ENCODE measurements at regions not wholly inside any gene's neighbourhood (a gene's known extent, or its start where the extent isn't known, plus 50 kb on each side); places are given as distances from the start of the nearest gene placed in this dataset.
"Not testable (repeated sequence)": the region's sequence is repeated elsewhere in the genome, so short reads cannot be mapped to it uniquely, and the experiment has no call there.

DNA sequence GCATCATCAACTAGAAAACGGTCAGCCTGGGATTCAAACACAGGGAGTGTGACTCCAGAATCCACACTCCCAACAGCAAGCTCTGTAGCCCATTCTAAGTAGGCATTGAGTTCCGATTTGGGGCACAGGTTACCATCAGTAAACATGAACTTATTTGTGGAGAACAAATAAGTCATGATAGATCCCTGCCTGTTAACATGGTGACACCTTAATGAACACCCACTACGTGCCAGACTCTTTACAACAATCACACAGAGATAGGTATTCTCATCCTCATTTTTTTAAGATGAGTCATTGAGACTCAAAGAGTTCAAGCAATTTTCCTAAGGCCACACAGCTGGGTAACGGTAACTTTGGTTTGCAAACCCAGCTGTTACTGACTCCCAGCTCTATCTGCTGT lies 91.5 kb downstream of the LYZL2 start:
- H3K4me1 ChIP-seq (ENCODE audit: control insufficient read depth, insufficient read depth, low read length, poor library complexity, severe bottlenecking), result no peaks in the 10 kb centered on the region
- peaks cover 0 to 8% (median 3%) of the 10 kb centered on the region in 4 donors for H3K4me1 Mint-ChIP-seq

DNA sequence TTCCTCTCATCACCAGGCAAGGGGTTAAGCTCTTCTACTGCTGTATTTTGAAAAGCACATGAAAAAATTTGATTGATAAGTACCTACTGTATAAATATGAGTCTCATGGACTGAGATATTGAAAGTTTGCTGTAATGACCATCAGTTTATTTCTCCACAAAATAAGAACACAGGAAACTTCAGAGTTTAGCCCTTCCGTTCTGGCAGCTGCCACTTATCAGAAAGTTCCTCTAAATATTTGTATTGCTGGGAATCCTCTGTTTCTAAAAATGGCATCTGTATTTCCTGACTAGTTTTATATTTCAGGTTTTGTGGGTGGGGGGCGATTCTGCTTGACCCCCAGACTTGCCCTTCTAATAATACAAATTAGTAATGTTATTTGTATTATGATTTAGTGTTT lies 92.0 kb downstream of the LYZL2 start:
- no peaks in the 10 kb centered on the region for H3K4me1 ChIP-seq (ENCODE audit: control insufficient read depth, insufficient read depth, low read length, poor library complexity, severe bottlenecking)
- no peak for DNase-seq

More for the DNA sequence above, 91.5 kb downstream of the LYZL2 start:
- H3K4me3 ChIP-seq (ENCODE audit: low read depth, low read length), result no peak overlapping the region
- H3K36me3 ChIP-seq (ENCODE audit: control insufficient read depth, insufficient read depth, low read length), result no peaks in the 10 kb centered on the region
- ATAC-seq (ENCODE audit: low read depth in 2 of 2), result no peak
- Mint-ChIP-seq H3K36me3 (no peaks in the 10 kb centered on the region), H3K27ac (no peak overlapping the region), H3K4me3 (no peak overlapping the region), H3K9me3 (no peaks in the 10 kb centered on the region), H3K27me3 (peaks cover 13% of the 10 kb centered on the region)
- H3K27me3 ChIP-seq (ENCODE audit: control insufficient read depth, insufficient read depth, low read length), result no peaks in the 10 kb centered on the region
- H3K27ac ChIP-seq (ENCODE audit: insufficient read depth, low read length, poor library complexity, severe bottlenecking), result no peak overlapping the region
- DNase-seq, result no peak
- no peaks in the 10 kb centered on the region for H3K9me3 ChIP-seq (ENCODE audit: control insufficient read depth in 2 of 2, low read length in 2 of 2)

DNA sequence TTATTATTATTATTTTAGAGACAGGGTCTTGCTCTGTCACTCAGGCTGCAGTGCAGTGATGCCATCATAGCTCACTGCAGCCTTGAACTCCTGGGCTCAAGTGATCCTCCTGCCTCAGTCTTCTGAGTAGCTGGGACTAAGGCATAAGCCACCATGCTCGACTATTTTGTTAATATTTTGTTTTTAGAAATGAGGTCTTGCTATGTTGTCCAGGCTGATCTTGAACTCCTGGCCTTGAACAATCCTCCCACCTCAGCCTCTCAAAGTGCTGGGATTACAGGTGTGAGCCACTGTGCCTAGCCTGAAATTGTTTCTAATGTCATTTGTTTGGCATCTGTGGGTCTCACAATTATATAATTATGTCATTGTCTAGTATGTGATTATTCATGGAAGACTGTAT lies 92.4 kb downstream of the LYZL2 start:
- not testable (repeated sequence) for H3K36me3 Mint-ChIP-seq; H3K9me3 ChIP-seq (ENCODE audit: control insufficient read depth in 2 of 2, low read length in 2 of 2); DNase-seq

More for the DNA sequence above, 92.0 kb downstream of the LYZL2 start:
- no peaks in the 10 kb centered on the region for H3K27me3 ChIP-seq (ENCODE audit: control insufficient read depth, insufficient read depth, low read length)
- no peak for ATAC-seq (ENCODE audit: low read depth in 2 of 2)
- no peaks in the 10 kb centered on the region for H3K36me3 ChIP-seq (ENCODE audit: control insufficient read depth, insufficient read depth, low read length)
- H3K27ac Mint-ChIP-seq, result no peak overlapping the region
- H3K36me3 Mint-ChIP-seq, result no peaks in the 10 kb centered on the region
- peaks cover 13% of the 10 kb centered on the region for H3K27me3 Mint-ChIP-seq
- H3K4me3 ChIP-seq (ENCODE audit: low read depth, low read length), result no peak overlapping the region
- H3K4me1 Mint-ChIP-seq, result peaks cover 0 to 9% (median 3%) of the 10 kb centered on the region in 4 donors
- no peak overlapping the region for H3K27ac ChIP-seq (ENCODE audit: insufficient read depth, low read length, poor library complexity, severe bottlenecking)
- no peak overlapping the region for H3K4me3 Mint-ChIP-seq
- no peaks in the 10 kb centered on the region for H3K9me3 ChIP-seq (ENCODE audit: control insufficient read depth in 2 of 2, low read length in 2 of 2)
- no peaks in the 10 kb centered on the region for H3K9me3 Mint-ChIP-seq

DNA sequence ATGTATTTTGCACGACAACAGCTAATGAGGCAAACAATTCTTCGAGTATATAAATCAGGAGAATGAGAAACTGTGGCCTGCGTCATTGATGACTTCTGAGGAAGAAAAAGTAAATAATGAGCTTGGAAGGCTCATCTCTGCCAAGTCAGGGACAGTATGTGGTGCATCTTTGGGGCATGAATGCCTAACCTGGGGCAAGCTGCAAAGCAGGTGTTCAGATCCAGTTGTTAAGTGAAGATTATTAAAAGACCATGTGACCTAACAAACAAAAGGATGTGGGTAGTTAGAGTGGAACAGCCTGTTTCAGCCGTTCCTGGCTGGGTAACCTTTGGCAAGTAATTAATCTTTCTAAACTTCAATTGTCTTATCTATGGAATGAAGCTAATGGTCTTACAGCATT lies 93.0 kb downstream of the LYZL2 start:
- Mint-ChIP-seq H3K27me3 (peaks cover 13% of the 10 kb centered on the region), H3K4me1 (peaks cover 0 to 19% (median 4%) of the 10 kb centered on the region in 4 donors), H3K4me3 (no peak overlapping the region), H3K36me3 (no peaks in the 10 kb centered on the region), H3K9me3 (no peaks in the 10 kb centered on the region), H3K27ac (no peak overlapping the region)
- DNase-seq (no peak), ATAC-seq (ENCODE audit: low read depth in 2 of 2) (no peak)
- H3K4me1 ChIP-seq (ENCODE audit: control insufficient read depth, insufficient read depth, low read length, poor library complexity, severe bottlenecking), result no peaks in the 10 kb centered on the region
- H3K36me3 ChIP-seq (ENCODE audit: control insufficient read depth, insufficient read depth, low read length), result no peaks in the 10 kb centered on the region
- H3K4me3 ChIP-seq (ENCODE audit: low read depth, low read length), result no peak overlapping the region
- H3K27ac ChIP-seq (ENCODE audit: insufficient read depth, low read length, poor library complexity, severe bottlenecking), result no peak overlapping the region
- H3K9me3 ChIP-seq (ENCODE audit: control insufficient read depth in 2 of 2, low read length in 2 of 2), result no peaks in the 10 kb centered on the region
- H3K27me3 ChIP-seq (ENCODE audit: control insufficient read depth, insufficient read depth, low read length), result no peaks in the 10 kb centered on the region

More for the DNA sequence above, 92.4 kb downstream of the LYZL2 start:
- not testable (repeated sequence) for H3K36me3 ChIP-seq (ENCODE audit: control insufficient read depth, insufficient read depth, low read length); H3K4me3 ChIP-seq (ENCODE audit: low read depth, low read length); H3K27me3 ChIP-seq (ENCODE audit: control insufficient read depth, insufficient read depth, low read length); H3K4me3 Mint-ChIP-seq; H3K4me1 ChIP-seq (ENCODE audit: control insufficient read depth, insufficient read depth, low read length, poor library complexity, severe bottlenecking); H3K27ac Mint-ChIP-seq; H3K27ac ChIP-seq (ENCODE audit: insufficient read depth, low read length, poor library complexity, severe bottlenecking); H3K9me3 Mint-ChIP-seq; ATAC-seq (ENCODE audit: low read depth in 2 of 2)
- peaks cover 13% of the 10 kb centered on the region for H3K27me3 Mint-ChIP-seq
- H3K4me1 Mint-ChIP-seq, result peaks cover 0 to 13% (median 4%) of the 10 kb centered on the region in 4 donors

DNA sequence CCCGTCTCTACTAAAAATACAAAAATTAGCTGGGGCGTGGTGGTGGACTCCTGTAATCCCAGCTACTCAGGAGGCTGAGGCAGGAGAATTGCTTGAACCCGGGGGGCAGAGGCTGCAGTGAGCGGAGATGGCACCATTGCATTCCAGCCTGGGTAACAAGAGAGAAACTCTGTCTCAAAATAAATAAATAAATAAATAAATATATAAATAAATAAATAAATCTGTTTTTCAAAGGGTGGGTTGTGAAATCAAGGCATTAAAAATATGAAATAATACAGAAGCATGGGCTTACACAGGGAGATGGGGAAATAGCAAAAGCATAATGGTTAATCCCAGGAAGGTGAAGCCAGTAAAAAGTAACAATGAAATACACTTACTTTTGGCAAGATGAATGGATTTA lies 93.9 kb downstream of the LYZL2 start:
- ATAC-seq (ENCODE audit: low read depth in 2 of 2) (no peak), DNase-seq (no peak)
- Histone ChIP-seq H3K9me3 (ENCODE audit: control insufficient read depth in 2 of 2, low read length in 2 of 2) (no peaks in the 10 kb centered on the region), H3K4me3 (ENCODE audit: low read depth, low read length) (no peak overlapping the region), H3K36me3 (ENCODE audit: control insufficient read depth, insufficient read depth, low read length) (no peaks in the 10 kb centered on the region), H3K27ac (ENCODE audit: insufficient read depth, low read length, poor library complexity, severe bottlenecking) (no peak overlapping the region), H3K4me1 (ENCODE audit: control insufficient read depth, insufficient read depth, low read length, poor library complexity, severe bottlenecking) (no peaks in the 10 kb centered on the region), H3K27me3 (ENCODE audit: control insufficient read depth, insufficient read depth, low read length) (no peaks in the 10 kb centered on the region)
- Mint-ChIP-seq H3K27ac (peak overlapping the region in 1 of 3 donors; percentile 72), H3K4me3 (no peak overlapping the region), H3K27me3 (peaks cover 12% of the 10 kb centered on the region), H3K36me3 (no peaks in the 10 kb centered on the region), H3K4me1 (peaks cover 0 to 21% (median 4%) of the 10 kb centered on the region in 4 donors), H3K9me3 (no peaks in the 10 kb centered on the region)

DNA sequence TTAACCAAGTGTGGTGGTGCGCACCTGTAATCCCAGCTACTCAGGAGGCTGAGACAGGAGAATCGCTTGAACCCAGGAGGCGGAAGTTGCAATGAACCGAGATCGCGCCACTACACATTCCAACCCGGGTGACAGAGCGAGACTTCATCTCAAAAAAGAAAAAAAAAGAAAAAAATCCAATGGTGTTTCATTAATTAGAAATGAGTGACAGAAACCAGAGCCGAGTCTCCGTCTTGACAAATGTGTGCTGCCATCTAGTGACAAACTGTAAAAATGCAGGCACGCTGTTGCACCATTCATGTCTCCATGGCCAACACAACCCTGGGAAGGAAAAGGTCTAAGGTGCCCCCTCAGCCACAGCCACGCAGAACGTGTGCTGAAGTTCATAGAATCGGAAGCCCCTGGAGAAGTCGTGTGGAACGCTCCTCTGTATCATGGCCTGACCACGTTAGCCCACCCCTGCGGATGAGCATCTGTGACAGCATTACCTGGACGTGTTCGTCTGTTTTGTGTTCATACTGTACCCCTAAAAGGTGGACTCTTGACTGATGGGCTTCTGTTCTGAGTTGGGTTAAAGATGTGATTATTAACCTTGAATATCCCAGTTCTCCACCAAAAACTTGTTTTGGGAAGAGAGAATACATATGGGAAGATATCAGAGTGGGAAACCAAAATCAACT lies 94.9 kb downstream of the LYZL2 start:
- no peak overlapping the region for H3K27ac Mint-ChIP-seq
- H3K9me3 Mint-ChIP-seq, result no peaks in the 10 kb centered on the region
- Histone ChIP-seq H3K27me3 (ENCODE audit: control insufficient read depth, insufficient read depth, low read length) (no peaks in the 10 kb centered on the region), H3K4me3 (ENCODE audit: low read depth, low read length) (no peak overlapping the region), H3K36me3 (ENCODE audit: control insufficient read depth, insufficient read depth, low read length) (no peaks in the 10 kb centered on the region), H3K27ac (ENCODE audit: insufficient read depth, low read length, poor library complexity, severe bottlenecking) (no peak overlapping the region), H3K4me1 (ENCODE audit: control insufficient read depth, insufficient read depth, low read length, poor library complexity, severe bottlenecking) (peaks cover 5% of the 10 kb centered on the region), H3K9me3 (ENCODE audit: control insufficient read depth in 2 of 2, low read length in 2 of 2) (no peaks in the 10 kb centered on the region)
- ATAC-seq (ENCODE audit: low read depth in 2 of 2) (peak in 1 of 2 donors; percentile 47), DNase-seq (peak; percentile 58 to 82 (median 78))
- no peak overlapping the region for H3K4me3 Mint-ChIP-seq
- H3K27me3 Mint-ChIP-seq, result peaks cover 9% of the 10 kb centered on the region
- H3K36me3 Mint-ChIP-seq, result no peaks in the 10 kb centered on the region
- H3K4me1 Mint-ChIP-seq, result peaks cover 7 to 31% (median 12%) of the 10 kb centered on the region in 4 donors

DNA sequence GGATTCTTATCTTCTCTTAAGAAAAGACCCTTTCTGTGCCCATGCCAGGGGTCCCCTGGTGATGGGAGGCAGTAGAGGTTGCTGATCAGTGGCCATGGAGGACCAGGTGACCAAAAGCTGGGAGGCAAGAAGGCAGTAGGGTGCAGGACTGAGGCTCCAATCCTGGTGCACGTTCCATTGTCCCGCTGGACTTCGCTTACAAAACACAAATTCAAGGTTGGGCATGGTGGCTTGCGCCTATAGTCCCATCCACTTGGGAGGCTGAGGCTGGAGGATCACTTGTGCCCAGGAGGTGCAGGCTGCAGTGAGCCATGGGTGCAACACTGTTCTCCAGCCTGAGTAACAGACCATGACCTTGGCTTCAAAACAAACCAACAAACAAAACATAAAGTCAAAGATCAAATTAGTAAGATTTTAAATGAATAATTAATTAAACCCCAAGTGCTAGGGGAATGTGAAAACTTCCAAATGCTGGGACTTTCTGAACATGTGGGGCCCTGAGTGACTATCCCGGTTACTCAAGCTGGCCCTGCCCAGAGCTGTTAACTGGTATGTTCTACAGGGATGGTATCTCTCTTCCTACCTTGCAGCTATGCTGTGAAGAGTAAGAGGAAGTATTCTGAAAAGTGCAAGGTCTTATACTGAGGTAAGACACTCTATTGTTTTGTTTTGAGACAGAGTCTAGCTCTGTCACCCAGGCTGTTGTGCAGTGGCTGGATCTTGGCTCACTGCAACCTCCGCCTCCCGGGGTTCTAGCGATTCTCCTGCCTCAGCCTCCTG lies 97.6 kb downstream of the LYZL2 start:
- peaks cover 12 to 54% (median 23%) of the 10 kb centered on the region in 4 donors for H3K4me1 Mint-ChIP-seq
- no peak overlapping the region for H3K27ac ChIP-seq (ENCODE audit: insufficient read depth, low read length, poor library complexity, severe bottlenecking)

More for the DNA sequence above, 97.6 kb downstream of the LYZL2 start:
- Mint-ChIP-seq H3K27me3 (peaks cover 11% of the 10 kb centered on the region), H3K9me3 (no peaks in the 10 kb centered on the region), H3K4me3 (peak overlapping the region in 3 of 4 donors; percentile 7 to 24 (median 21)), H3K27ac (peak overlapping the region; percentile 13 to 85 (median 72)), H3K36me3 (no peaks in the 10 kb centered on the region)
- H3K4me1 ChIP-seq (ENCODE audit: control insufficient read depth, insufficient read depth, low read length, poor library complexity, severe bottlenecking), result peaks cover 32% of the 10 kb centered on the region
- H3K27me3 ChIP-seq (ENCODE audit: control insufficient read depth, insufficient read depth, low read length), result no peaks in the 10 kb centered on the region
- no peaks in the 10 kb centered on the region for H3K9me3 ChIP-seq (ENCODE audit: control insufficient read depth in 2 of 2, low read length in 2 of 2)
- H3K4me3 ChIP-seq (ENCODE audit: low read depth, low read length), result no peak overlapping the region
- ATAC-seq (ENCODE audit: low read depth in 2 of 2), result no peak
- no peaks in the 10 kb centered on the region for H3K36me3 ChIP-seq (ENCODE audit: control insufficient read depth, insufficient read depth, low read length)
- DNase-seq, result no peak

All from CD4-positive, CD25-positive, alpha-beta regulatory T cell (primary cell).